HCT116 (cell line): ENCODE measurements at regions not wholly inside any gene's neighbourhood (a gene's known extent, or its start where the extent isn't known, plus 50 kb on each side); places are given as distances from the start of the nearest gene placed in this dataset.

Experiments
- ATAC-seq: fragments of 200-7000 bp; cut with Tn5 transposase; 2 replicates; pipeline ENCODE4 v1.9.1; 2020; ENCODE audit warnings: mild to moderate bottlenecking, moderate library complexity
- BruUV-seq: library from RNA; stranded (reverse); fragments of 400-500 nt; replicated peaks from 2 replicates; lab custom pipeline; 2021; lab: Mats Ljungman, UMichigan
- CTCF ChIA-PET: fragments of 300-600 bp; sonication (Branson Sonifier 250); formaldehyde crosslinking; loops from one replicate; lab custom pipeline; 2021; ENCODE audit warnings: antibody characterized with exemption; lab: Charles Lee
- POLR2A ChIA-PET: fragments of 300-600, 350-600 bp; sonication (Branson Sonifier 250); formaldehyde crosslinking; loops from one replicate; lab custom pipeline; 2021; ENCODE audit warnings: antibody characterized with exemption; lab: Charles Lee
- RAD21 ChIA-PET, 2 experiments: fragments of 300-600 bp; sonication (Branson Sonifier 250); formaldehyde crosslinking; loops; one replicate each; lab custom pipeline; 2023; ENCODE audit warnings: low total read pairs in 2 of 2; ENCODE audit not compliant: uncharacterized antibody in 2 of 2, unreplicated experiment in 2 of 2, low non-redundant PET in 1 of 2; lab: Charles Lee
- DNase-seq: peaks from one replicate; pipeline ENCODE4 v3.0.0-alpha.2; 2010; ENCODE audit warnings: low read depth, low spot score
- H2AFZ ChIP-seq: fragments of 200-600 bp; shearing (Covaris generic), sonication (generic); 2 replicates; pipeline ENCODE4 v1.6.1; 2017; ENCODE audit warnings: low read depth, mixed run types, mixed read lengths, antibody characterized with exemption, low read length; ENCODE audit not compliant: poor library complexity, severe bottlenecking
- H3K27ac ChIP-seq: 2 replicates; pipeline ENCODE4 v1.5.1; 2012; ENCODE audit warnings: low read depth, low read length
- H3K27me3 ChIP-seq: fragments of 200-600 bp; sonication (generic); 2 replicates; pipeline ENCODE4 v1.6.1; 2016; ENCODE audit warnings: mixed run types, low read length, mixed read lengths; ENCODE audit not compliant: insufficient read depth
- H3K36me3 ChIP-seq, 2 experiments: fragments of 200-500 bp in 1 of 2; fragments of 200-600 bp in 1 of 2; sonication (Bioruptor generic) in 1 of 2; sonication (generic) in 1 of 2; 2 replicates each; pipeline versions ENCODE4 v1.5.1 to v1.6.1; 2014 to 2016; ENCODE audit warnings: low read length in 2 of 2, inconsistent platforms in 1 of 2, mixed read lengths in 1 of 2, mixed run types in 1 of 2; ENCODE audit not compliant: insufficient read depth in 2 of 2, control insufficient read depth in 1 of 2
- H3K4me1 ChIP-seq, 2 experiments: fragments of 200-600 bp in 1 of 2; sonication (generic) in 1 of 2; 2 replicates each; pipeline versions ENCODE4 v1.5.1 to v1.6.1; 2012 to 2017; ENCODE audit warnings: low read length in 2 of 2, inconsistent platforms in 1 of 2, mild to moderate bottlenecking in 1 of 2, mixed read lengths in 1 of 2, mixed run types in 1 of 2, moderate library complexity in 1 of 2; ENCODE audit not compliant: insufficient read depth in 2 of 2, control insufficient read depth in 1 of 2
- H3K4me2 ChIP-seq: fragments of 200-600 bp; sonication (generic); 2 replicates; pipeline ENCODE4 v1.6.1; 2017; ENCODE audit warnings: mixed run types, low read length, mixed read lengths
- H3K4me3 ChIP-seq, 2 experiments: fragments of 200-600 bp in 1 of 2; sonication (generic) in 1 of 2; replicated peaks in 1 of 2; 2 replicates each; pipeline ENCODE4 v1.5.1; 2011 to 2016; ENCODE audit warnings: low read length in 2 of 2, control low read depth in 1 of 2, low read depth in 1 of 2, mild to moderate bottlenecking in 1 of 2, mixed read lengths in 1 of 2, mixed run types in 1 of 2
- H3K79me2 ChIP-seq: fragments of 200-600 bp; sonication (generic); 2 replicates; pipeline ENCODE4 v1.6.1; 2017; ENCODE audit warnings: mild to moderate bottlenecking, mixed run types, low read length, moderate library complexity, mixed read lengths; ENCODE audit not compliant: insufficient read depth
- H3K9ac ChIP-seq: fragments of 200-600 bp; sonication (generic); 2 replicates; pipeline ENCODE4 v1.6.1; 2016; ENCODE audit warnings: low read length, mixed read lengths
- H3K9me2 ChIP-seq: fragments of 200-600 bp; sonication (generic), shearing (Covaris generic); 2 replicates; pipeline ENCODE4 v1.6.1; 2017; ENCODE audit warnings: mixed run types, mild to moderate bottlenecking, moderate library complexity; ENCODE audit not compliant: insufficient read depth
- H3K9me3 ChIP-seq, 2 experiments: fragments of 200-500 bp in 1 of 2; fragments of 200-600 bp in 1 of 2; sonication (Bioruptor generic) in 1 of 2; sonication (generic) in 1 of 2; 2 replicates each; pipeline ENCODE4 v1.6.1; 2014 to 2017; ENCODE audit warnings: low read length in 2 of 2, mixed read lengths in 2 of 2, inconsistent platforms in 1 of 2, low read depth in 1 of 2, mild to moderate bottlenecking in 1 of 2, mixed run types in 1 of 2, moderate library complexity in 1 of 2; ENCODE audit not compliant: control insufficient read depth in 1 of 2, insufficient read depth in 1 of 2
- H4K20me1 ChIP-seq: fragments of 200-600 bp; sonication (generic), shearing (Covaris generic); 2 replicates; pipeline ENCODE4 v1.6.1; 2017; ENCODE audit warnings: mixed run types, mild to moderate bottlenecking, moderate library complexity; ENCODE audit not compliant: insufficient read depth
- CBX3 ChIP-seq: IDR thresholded peaks from 2 replicates; pipeline ENCODE4 v1.6.1; 2012; ENCODE audit warnings: low read depth
- EGR1 ChIP-seq: IDR thresholded peaks from 2 replicates; pipeline ENCODE4 v1.6.1; 2012; ENCODE audit warnings: low read depth
- EZH2phosphoT487 ChIP-seq: fragments of 200-600 bp; IDR thresholded peaks from 2 replicates; pipeline ENCODE4 v1.6.1; 2018; ENCODE audit warnings: antibody characterized with exemption, borderline replicate concordance
- FOSL1 ChIP-seq: IDR thresholded peaks from 2 replicates; pipeline ENCODE4 v1.6.1; 2012; ENCODE audit warnings: low read depth
- MAX ChIP-seq: IDR thresholded peaks from 2 replicates; pipeline ENCODE4 v1.6.1; 2012
- RAD21 ChIP-seq: IDR thresholded peaks from 2 replicates; pipeline ENCODE4 v1.6.1; 2012; ENCODE audit warnings: low read depth, mild to moderate bottlenecking
- SP1 ChIP-seq: IDR thresholded peaks from 2 replicates; pipeline ENCODE4 v1.6.1; 2012; ENCODE audit warnings: low read depth
- SRF ChIP-seq: IDR thresholded peaks from 2 replicates; pipeline ENCODE4 v1.6.1; 2012; ENCODE audit warnings: low read depth
- TCF7L2 ChIP-seq: IDR thresholded peaks from 2 replicates; pipeline ENCODE4 v1.7.0; 2011; ENCODE audit warnings: borderline replicate concordance, inconsistent platforms; ENCODE audit not compliant: insufficient read depth, insufficient read length; ENCODE audit errors: extremely low read depth
- YY1 ChIP-seq: IDR thresholded peaks from 2 replicates; pipeline ENCODE4 v1.6.1; 2011; ENCODE audit warnings: low read length, low read depth, moderate library complexity, mild to moderate bottlenecking; ENCODE audit not compliant: insufficient replicate concordance; ENCODE audit errors: extremely low read depth
- ZFX ChIP-seq: fragments of 450-650 bp; IDR thresholded peaks from 2 replicates; pipeline ENCODE4 v1.6.1; 2017
- intact Hi-C: fragments of 100-400 bp; cut with micrococcal nuclease; formaldehyde crosslinking; loops from 2 replicates; pipeline ENCODE4 v1.10.0; 2022
- TF ChIP-seq, protein P1 (sequence below), 3 experiments: fragments of 200-600 bp in 1 of 3; sonication (generic) in 1 of 3; IDR thresholded peaks in 2 of 3; conservative IDR thresholded peaks in 1 of 3; 2 replicates each; pipeline ENCODE4 v1.5.1; 2012 to 2017; ENCODE audit warnings: low read depth in 2 of 3, low read length in 2 of 3, antibody characterized with exemption in 1 of 3, borderline replicate concordance in 1 of 3, control low read depth in 1 of 3, mild to moderate bottlenecking in 1 of 3, mixed read lengths in 1 of 3, mixed run types in 1 of 3, moderate library complexity in 1 of 3; ENCODE audit not compliant: insufficient read depth in 1 of 3
- TF ChIP-seq, protein P2 (sequence below): IDR thresholded peaks from 2 replicates; pipeline ENCODE4 v1.6.1; 2012

DNA sequence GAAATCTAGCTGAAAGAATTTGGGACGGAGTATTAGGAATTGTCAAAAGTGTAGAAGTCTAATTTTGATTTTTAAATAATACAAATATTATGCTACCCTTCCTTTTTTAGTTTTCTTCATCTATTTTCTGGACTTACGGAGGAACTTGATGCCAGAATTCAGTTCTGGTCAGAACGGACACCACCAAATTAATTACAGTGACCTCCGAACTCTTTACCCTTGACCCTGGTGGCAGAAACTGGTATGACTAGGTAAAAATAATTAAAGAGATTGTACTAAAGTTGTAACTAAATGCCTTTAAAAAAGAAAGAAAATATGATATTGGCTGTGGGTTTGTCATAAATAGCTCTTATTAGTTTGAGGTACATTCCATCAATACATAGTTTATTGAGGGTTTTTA, 751.1 kb upstream of the MAP3K7 start:
- no peak overlapping the region for H3K27ac ChIP-seq
- H3K9me2 ChIP-seq = no peaks in the 10 kb centered on the region
- peaks cover 21 to 24% of the 10 kb centered on the region in 2 experiments; a peak in 3 of 4 replicates for H3K9me3 ChIP-seq
- H3K4me2 ChIP-seq = no peak overlapping the region
- ChIA-PET POLR2A (no interaction called here), CTCF (no interaction called here), RAD21 (no interaction called here)
- no TSS peak for BruUV-seq
- H4K20me1 ChIP-seq = no peaks in the 10 kb centered on the region
- no peak overlapping the region for H3K9ac ChIP-seq
- no peak overlapping the region for H2AFZ ChIP-seq
- TF ChIP-seq SRF (no peak), MAX (no peak), SP1 (no peak), RAD21 (no peak), EZH2phosphoT487 (no peak), ZFX (no peak), YY1 (no peak), EGR1 (no peak)
- TF ChIP-seq, protein P1, sequence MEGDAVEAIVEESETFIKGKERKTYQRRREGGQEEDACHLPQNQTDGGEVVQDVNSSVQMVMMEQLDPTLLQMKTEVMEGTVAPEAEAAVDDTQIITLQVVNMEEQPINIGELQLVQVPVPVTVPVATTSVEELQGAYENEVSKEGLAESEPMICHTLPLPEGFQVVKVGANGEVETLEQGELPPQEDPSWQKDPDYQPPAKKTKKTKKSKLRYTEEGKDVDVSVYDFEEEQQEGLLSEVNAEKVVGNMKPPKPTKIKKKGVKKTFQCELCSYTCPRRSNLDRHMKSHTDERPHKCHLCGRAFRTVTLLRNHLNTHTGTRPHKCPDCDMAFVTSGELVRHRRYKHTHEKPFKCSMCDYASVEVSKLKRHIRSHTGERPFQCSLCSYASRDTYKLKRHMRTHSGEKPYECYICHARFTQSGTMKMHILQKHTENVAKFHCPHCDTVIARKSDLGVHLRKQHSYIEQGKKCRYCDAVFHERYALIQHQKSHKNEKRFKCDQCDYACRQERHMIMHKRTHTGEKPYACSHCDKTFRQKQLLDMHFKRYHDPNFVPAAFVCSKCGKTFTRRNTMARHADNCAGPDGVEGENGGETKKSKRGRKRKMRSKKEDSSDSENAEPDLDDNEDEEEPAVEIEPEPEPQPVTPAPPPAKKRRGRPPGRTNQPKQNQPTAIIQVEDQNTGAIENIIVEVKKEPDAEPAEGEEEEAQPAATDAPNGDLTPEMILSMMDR (IDR thresholded peaks at IDR 0.05 in 2 of 3, conservative IDR thresholded peaks at IDR 0.05 in 1 of 3; ENCODE audit: borderline replicate concordance in 1 of 3, insufficient read depth in 1 of 3, low read depth in 2 of 3, low read length in 2 of 3) = peak in 2 of 3 experiments; percentile 18 to 32; a peak in 2 of 6 replicates
- DNase-seq = no peak
- intact Hi-C loops = no loop called here
- no peak for ATAC-seq
- H3K4me1 ChIP-seq = no peaks in the 10 kb centered on the region
- no peaks in the 10 kb centered on the region for H3K27me3 ChIP-seq
- no peaks in the 10 kb centered on the region for H3K36me3 ChIP-seq
- H3K4me3 ChIP-seq = no peak overlapping the region
- no peaks in the 10 kb centered on the region for H3K79me2 ChIP-seq

- H3K9me3 ChIP-seq = peaks cover 9 to 21% of the 10 kb centered on the region in 2 experiments; a peak in 3 of 4 replicates
- no peaks in the 10 kb centered on the region for H3K36me3 ChIP-seq
- POLR2A ChIA-PET = no interaction called here
- no peak overlapping the region for H3K27ac ChIP-seq
- no peak overlapping the region for H3K4me2 ChIP-seq
- no peaks in the 10 kb centered on the region for H4K20me1 ChIP-seq
- no peak overlapping the region for H2AFZ ChIP-seq
- H3K27me3 ChIP-seq = no peaks in the 10 kb centered on the region
- DNase-seq = no peak
- intact Hi-C loops = no loop called here
- TF ChIP-seq, protein P2, sequence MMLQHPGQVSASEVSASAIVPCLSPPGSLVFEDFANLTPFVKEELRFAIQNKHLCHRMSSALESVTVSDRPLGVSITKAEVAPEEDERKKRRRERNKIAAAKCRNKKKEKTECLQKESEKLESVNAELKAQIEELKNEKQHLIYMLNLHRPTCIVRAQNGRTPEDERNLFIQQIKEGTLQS = no peak
- TF ChIP-seq FOSL1 (no peak), TCF7L2 (no peak), RAD21 (no peak), CBX3 (no peak), YY1 (no peak), ZFX (no peak)
- TF ChIP-seq, all 23 proteins: peak for 0
- CTCF ChIA-PET = no interaction called here
- Histone ChIP-seq H3K9ac (no peak overlapping the region), H3K4me1 (no peaks in the 10 kb centered on the region), H3K4me3 (no peak overlapping the region), H3K9me2 (no peaks in the 10 kb centered on the region), H3K79me2 (no peaks in the 10 kb centered on the region)
- no TSS peak for BruUV-seq
- RAD21 ChIA-PET = no interaction called here
- ATAC-seq = no peak
Observed at GRCh38 chr6:91330896-91331295, 744.0 kb upstream of the MAP3K7 start.
